NB4 (cell line): ENCODE measurements at regions not wholly inside any gene's neighbourhood (a gene's known extent, or its start where the extent isn't known, plus 50 kb on each side); places are given as distances from the start of the nearest gene placed in this dataset.

ENCODE experiments used
- MYC ChIP-seq: IDR thresholded peaks from 2 replicates; pipeline ENCODE4 v1.6.1; 2011; ENCODE audit warnings: low read depth, low read length
- POLR2A ChIP-seq: IDR thresholded peaks from 2 replicates; pipeline ENCODE4 v1.6.1; 2011; ENCODE audit warnings: mild to moderate bottlenecking; ENCODE audit not compliant: insufficient read length; ENCODE audit errors: extremely low read depth

DNA sequence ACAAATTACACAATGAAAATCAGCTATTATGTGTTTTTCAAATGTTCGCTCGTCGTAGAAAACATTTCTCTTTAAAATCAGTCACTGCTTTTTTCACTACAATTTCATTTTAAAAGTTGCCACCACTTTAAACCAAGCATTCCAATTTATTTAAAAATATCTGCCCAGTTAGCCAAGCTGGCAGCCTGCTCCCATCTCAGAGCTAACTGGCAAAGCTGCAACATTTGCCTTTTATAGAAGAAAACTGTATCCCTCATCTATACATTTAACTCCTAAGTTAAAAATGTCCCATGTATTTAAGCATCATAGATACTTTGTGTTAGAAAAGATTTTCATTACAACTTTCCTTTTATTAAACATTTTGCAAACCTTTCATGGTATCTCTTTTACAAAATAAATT is 294.9 kb upstream of the ADAMTS16 start:
- TF ChIP-seq MYC (no peak), POLR2A (no peak)
